CD4-positive, alpha-beta T cell treated with Interleukin-6 for 4 hours (primary cell): ENCODE measurements at regions not wholly inside any gene's neighbourhood (a gene's known extent, or its start where the extent isn't known, plus 50 kb on each side); places are given as distances from the start of the nearest gene placed in this dataset.

Experiments used
- DNase-seq: peaks from one replicate; pipeline ENCODE4 v3.0.0-alpha.2; 2020; ENCODE audit warnings: mixed read lengths

DNA sequence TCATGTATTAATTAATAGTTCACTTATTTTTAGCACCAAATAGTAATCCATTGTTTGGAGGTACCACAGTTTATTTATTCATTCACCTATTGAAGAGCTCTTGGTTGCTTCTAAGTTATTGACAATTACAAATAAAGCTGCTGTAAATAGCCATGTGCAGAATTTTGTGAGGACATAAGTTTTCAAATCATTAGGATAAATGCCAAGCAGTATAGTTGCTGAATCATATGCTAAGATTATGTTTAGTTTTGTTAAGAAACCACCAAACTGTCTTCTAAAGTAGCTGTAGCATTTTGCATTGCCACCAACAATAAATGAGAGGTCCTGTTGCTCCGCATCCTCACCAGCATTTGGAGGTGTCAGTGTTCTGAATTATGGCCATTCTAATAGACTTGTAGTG lies 2126.8 kb downstream of the PCDH9 start:
- no peak for DNase-seq

DNA sequence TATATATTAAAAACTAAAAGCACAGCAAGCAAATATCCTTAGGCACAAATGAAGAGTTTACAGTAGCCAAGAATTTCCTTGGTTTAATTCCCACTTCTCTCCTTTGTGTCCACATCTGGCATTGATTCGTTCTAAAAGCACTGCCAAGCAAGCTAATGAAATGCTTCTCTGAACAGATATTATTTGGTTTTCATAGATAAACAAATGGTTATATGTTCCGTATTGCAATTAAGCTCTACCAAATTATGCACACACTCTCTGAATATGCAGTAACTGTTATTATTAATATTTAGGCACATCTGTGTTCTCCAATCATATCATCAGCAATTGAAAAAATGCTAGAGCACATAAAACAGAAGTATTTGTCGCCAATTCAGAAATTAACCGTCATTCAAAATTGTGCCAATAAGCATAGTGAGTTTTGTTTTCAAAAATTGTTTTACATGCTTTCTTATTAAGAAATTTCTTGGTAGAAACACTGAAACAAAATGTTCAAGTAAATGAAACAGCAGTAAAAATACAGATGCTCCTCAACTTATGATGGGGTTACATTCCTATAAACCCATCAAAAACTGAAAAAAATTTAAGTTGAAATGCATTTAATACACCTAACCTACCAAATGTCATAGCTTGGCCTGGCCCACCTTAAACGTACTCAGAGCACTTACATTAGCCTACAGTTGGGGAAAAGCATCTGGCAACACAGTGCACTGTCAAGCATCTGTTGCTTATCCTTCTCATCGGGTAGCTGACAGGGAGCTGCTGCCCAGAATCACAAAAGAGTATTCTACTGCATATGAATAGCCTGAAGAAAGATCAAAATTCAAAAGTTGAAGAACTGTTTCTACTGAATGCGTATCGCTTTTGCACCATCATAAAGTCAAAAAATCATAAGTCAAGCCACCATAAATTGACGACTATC lies 2134.7 kb downstream of the PCDH9 start:
- no peak for DNase-seq

DNA sequence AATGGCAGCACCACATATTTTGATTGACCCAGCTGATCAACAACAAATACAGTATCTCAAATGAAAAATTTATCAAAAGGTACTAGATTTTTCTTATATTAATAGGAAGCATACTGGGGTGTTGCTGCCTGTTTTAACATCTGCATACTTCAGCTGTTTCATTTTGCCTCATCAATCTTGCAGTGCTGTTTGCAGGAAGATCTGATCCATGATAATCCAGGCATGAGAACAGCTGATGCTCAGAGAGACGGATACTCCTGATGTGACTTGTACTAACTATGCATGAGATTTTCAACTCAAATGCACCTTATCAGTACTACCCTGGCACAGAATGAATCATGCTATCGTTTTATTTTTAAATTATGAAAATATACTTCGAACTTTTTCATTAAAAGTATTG lies 2136.8 kb downstream of the PCDH9 start:
- DNase-seq: no peak

DNA sequence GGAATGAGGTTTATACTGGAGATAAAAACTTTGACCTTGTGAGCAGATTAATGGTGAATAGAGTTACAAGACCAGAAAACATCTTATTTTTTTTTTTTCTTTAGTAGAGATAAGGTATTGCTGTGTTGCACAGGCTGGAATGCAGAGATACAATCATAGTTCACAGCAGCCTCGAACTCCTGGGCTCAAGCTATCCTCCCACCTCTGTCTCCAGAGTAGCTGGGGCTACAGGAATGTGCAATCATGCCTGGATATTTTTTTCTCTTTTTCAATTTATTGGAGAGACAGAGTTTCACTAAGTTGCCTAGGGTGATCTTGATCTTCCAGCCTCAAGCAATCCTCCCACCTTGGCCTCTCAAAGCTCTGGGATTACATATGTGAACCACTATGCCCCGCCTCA lies 2139.1 kb downstream of the PCDH9 start:
- no peak for DNase-seq

DNA sequence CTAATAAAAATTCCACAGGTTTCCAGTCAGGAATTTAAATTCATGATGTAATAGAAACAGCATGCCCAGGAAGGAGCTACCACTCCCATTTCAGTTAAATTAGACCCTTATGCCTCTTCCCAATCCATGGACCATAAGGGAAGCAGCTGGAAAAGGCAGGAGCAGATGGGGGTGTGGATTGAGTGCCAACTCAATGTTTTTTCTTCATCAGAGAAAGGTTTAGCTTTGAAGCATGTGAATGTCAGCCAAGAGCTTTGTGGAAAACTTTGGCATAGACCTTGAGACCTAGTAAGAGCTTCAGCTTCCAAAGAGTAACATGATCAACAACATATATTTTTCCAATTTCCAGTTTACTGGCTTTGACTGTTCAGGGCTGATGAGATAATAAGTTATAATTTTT lies 2139.9 kb downstream of the PCDH9 start:
- no peak for DNase-seq

DNA sequence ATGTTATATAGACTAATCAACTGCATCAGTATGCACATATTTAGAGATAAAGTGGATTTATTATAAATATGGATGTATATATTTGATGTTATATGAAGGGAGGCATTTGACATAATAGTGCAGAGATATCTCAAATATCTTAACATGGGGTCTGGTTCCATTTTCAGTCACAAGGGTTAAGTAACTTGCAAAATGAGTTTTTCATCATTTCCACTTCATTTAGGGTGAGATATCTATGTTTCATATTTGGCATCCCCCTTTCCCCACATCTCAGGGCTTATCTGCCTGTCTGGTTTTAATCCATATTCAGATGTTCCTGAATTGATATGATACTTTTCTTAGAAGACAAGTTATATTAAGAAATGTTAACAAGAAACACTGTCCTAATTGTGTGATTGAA lies 2141.2 kb downstream of the PCDH9 start:
- no peak for DNase-seq

DNA sequence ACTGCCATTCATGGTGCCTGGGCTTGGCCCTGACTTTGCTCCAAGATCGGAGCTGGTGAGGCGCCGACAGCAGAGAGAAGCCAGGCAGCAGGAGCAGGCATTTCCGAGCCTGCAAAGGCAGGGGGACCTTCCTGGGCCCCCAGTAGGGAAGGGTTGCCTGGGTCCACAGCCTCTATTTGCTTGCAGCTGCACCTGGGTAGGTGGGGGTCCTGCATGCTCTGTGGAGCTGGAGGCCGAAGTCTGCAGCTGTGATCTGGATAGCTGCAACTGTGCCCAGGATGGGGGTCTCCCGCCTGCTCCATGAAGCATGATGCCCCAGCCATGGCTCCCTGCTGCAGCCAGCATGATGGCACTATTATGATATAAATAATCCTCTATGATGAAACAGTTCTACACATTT lies 2144.2 kb downstream of the PCDH9 start:
- DNase-seq: no peak

DNA sequence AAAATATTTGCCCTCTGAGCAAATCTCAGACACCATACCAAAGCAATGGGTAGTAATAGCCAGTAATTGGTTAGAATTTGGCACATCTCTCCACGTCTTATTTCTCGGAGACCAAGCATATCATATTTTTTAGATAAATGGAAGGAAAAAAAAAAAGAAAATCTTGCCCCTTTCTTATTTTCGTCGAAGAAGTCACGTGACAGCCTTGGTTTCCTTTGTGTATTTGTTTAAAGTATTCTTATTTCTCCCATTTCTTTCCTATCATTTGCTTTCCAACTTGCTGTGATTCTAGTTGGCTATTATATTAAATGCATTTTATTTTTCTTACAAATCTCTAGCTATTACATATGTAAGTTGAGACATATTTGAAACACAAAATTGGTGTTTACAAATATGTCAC lies 2155.9 kb downstream of the PCDH9 start:
- DNase-seq: no peak

DNA sequence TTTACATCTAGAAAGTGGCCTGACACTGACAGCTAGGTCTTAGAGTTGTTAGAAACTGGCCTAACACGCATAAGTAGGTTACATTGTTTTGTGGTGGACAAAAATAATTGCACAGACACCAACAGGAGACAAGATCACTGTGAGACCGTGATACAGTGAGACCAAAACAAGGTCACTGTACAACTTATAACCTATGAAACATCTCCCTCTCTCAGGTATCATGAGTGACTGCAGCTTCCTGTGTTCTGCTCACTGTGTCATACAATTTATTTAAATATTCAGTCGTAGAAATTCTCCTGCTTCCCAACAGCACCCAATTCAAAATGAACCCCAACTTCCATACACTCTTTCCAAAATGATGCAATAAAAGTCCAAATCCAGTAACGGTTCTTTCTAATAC lies 2165.2 kb downstream of the PCDH9 start:
- DNase-seq: no peak

DNA sequence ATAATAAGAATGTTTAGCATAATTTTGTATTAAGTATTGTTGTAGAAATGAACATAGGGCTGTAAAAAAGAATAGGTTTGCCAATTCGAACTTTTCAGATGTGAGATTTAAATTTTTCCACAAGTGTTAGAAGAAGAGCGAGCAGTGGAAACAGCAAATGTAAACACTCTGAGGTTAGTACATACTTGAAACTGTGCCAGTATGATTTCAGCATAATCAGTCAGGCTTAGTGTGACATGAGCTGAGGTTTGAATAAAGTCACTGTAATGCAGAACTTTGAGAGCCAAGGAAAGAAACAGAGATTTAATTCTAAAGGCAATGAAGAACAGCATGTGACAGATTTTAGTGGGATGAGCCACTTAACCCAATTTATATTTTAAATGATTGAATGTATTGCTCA lies 2166.4 kb downstream of the PCDH9 start:
- no peak for DNase-seq

DNA sequence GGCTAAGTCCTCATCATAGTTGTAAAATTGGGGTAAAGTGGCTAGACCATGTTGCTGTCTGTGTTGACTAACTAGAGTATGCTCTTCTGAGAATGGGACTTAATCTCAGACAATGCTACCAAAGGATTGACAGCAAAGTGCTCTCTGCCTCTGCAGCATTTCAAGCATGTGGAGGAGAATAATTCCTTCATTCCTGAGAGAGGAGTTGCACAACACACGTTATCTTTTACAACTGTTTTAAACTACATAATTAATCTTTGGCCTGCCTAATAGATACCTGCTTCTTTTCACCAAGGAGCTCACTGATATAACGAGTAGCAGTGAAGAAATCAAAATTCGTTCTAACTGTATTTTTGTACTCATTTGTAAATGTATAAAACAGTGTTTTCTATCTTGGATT lies 2172.2 kb downstream of the PCDH9 start:
- DNase-seq: no peak

DNA sequence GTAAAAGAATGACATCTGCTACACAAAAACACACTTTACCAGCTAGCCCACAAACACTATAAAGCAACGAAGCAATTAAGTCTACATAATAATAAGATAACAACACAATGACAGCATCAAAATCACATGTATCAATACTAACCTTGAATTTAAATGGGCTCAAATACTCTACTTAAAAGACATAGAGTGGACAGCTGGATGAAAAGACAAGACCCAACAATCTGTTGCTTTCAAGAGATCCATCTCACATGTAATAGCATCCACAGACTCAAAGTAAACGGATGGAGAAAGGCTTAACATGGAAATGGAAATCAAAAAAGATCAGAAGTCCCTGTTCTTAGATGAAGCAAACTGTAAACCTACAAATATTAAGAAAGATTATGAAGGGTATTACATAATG lies 2175.9 kb downstream of the PCDH9 start:
- no peak for DNase-seq

DNA sequence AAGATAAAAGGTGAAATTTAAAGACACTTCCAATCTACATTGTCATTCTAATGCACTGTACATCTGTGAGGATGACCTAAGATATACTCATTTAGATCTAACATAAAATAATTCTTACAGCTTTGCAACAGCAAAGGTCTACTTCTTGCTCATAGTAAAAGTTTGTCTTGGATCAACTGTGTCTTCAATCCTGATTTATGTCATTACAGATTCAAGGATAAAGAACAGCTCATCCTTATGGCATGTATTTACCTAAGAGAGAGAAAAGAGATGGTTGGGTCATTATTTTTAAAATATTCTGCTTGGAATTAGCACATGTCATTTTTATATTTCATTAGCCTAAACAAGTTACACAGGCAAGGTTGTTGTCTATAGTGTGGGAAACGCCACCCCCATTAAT lies 2193.1 kb downstream of the PCDH9 start:
- no peak for DNase-seq

DNA sequence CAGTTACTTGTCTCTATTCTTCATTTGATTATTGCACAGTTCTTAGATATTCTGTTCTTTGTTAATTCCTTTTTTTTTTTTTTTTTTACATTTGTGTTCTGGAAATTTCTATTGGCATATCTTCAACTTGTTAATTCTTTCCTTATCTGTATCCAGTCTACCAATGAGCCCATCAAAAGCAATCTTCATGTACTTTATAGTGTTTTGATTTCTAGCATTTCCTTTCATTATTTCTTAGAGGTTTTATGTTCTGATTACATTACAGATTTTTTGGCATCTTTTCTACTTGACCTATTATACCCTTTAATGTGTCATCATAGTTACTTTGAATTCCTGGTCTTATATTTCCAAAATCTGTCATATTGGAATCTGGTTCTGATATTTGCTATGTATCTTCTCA lies 2194.8 kb downstream of the PCDH9 start:
- no peak for DNase-seq

DNA sequence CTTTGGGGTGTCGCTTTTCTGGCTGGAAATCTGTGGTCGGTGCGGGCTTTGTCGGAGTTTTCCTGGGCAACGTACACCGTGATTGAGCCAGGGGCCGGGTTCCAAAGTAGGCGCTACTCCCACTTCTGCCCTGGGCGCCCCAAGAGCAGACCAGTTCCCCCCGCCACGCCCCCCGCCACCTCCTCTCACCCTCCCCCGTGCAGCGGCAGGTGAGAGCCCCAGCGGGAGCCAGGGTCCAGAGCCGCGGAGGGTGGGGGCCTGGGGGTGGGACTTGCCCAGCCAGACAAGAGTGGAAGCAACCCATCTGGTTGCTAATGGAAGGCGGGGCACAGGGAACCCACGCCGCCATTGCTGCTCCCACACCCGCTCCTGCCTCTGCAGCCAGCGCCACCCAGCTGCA lies 2195.9 kb downstream of the PCDH9 start:
- DNase-seq: no peak

DNA sequence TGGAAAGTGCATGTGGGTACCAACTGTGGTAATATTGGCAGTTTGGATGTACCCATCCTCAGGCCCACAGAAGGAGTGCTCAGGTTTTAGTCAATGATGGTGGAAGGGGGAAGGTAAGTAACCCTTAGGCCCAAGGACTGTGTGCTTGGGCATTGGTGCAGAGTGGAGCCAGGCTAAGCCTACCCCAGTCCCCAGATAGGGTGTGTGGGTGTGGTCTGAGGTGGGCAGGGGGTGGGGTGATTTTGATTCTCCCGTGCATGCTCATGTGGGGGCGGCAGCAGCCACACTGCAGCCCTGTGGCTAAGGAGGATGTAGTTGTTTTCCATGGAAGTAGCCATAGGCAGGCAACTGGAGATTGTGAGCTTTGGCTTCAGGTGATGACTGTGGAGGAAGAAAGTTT lies 2197.3 kb downstream of the PCDH9 start:
- no peak for DNase-seq

DNA sequence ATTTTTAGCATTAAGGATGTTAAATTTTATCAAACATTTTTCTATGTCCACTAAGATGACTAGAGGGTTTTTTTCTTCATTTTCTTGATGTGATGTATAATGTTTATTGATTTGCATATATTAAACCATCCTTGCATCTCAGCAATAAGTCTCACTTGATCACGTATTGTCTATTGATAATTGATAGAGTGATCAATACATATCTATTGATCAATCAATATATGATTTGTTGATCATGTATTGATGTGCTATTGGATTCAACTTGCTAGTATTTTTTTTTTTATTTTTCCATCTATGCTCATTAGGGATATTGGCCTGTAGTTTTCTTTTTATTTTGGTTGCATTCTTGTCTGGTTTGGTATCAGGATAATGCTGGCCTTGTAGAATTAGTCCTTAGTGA lies 2202.0 kb downstream of the PCDH9 start:
- no peak for DNase-seq

DNA sequence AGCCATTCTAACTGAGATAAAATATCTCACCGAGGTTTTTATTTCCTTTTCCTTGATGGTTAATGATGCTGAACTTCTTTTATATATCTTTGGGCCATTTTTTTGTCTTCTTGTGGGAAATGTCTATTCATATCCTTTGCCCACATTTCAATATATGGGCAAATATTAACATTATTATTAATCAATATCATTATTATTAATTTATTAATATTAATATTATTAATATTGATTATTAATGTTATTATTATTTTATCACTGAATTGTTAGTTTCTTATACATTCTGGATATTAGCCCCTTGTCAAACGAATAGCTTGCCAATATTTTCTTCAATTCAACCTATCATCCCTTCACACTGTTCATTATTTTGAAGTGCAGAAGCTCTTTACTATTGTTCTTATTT lies 2203.6 kb downstream of the PCDH9 start:
- no peak for DNase-seq

DNA sequence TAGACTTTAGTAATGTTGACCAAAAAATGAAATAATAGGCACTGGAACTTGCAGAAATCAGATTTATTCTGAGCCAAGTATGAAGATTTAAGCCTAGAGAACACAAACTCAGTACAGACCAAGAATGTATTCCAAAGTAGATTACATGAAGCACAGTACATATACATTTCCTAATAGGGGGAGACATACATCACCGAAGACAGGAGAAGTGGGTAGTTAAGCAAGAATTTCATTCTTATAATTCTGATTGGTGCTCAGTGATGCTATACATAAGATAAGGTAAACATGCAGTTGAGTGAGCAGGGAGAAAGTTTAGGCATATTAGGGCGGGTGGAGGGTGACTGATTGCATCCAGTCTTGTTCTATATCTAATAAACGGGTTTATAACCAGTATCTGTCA lies 2218.8 kb downstream of the PCDH9 start:
- no peak for DNase-seq

DNA sequence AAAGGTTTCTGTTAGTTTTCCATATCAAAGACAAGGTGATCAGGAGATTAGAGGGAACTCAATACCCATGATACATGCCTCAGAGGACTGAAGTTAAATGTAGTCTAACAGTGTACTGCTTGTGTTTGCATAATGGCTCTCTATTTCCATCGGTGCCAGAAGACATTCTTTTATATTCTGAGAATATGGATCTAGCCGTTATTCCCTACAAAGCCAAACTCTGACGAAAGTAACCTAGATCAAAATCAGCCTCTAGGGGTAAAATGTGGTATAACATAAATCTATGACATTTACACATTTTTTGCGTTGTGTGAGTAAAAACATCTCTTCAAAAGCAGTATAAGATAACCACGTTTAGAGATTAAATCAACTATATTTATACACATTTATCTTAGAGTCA lies 2232.7 kb downstream of the PCDH9 start:
- DNase-seq: no peak

DNA sequence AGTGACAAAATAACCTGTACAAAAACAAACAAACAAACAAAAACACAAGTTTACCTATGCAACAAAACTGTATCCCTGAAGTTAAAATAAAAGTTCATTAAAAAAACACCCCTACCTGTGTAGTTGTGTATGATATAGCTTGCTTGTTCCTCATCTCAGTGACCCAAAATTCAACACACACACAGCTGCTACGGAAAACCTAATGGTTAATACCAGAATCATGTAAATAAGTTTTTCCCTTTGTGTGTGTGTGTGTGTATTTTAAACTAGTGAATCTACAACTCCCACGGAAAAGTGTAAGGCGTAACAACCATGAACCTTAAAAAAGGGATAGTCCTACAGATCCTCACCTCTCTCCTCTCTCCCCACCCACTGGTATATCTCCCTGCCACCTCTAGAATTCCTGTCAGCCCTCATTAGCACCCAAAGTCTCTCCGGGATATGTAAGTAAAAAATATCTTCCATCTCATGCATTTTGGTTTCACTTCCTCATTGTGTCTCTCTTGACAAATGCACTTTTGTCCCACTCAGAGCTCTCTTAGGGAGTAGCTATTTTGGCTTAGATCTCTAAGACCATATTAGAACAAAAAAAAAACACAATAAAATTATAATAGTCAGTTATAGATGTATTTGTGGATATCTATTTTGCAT lies 2236.5 kb downstream of the PCDH9 start:
- DNase-seq: no peak

DNA sequence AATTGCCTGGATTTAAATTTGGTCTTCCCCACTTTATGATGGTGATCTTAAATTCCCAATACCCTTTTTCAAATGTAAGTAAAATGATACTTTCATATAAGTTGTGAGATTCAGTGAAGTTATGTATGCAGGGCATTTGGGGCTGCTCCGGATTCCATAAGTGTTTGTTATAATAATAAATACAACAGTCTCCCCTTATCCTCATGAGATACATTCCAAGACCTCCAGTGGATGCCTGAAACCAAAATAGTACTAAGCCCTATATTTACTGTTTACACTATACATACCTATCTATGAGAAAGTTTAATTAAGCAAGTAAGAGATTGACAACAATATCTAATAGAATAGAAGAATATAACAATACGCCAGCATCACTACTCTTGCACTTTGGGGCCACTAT lies 2237.8 kb downstream of the PCDH9 start:
- DNase-seq: no peak

DNA sequence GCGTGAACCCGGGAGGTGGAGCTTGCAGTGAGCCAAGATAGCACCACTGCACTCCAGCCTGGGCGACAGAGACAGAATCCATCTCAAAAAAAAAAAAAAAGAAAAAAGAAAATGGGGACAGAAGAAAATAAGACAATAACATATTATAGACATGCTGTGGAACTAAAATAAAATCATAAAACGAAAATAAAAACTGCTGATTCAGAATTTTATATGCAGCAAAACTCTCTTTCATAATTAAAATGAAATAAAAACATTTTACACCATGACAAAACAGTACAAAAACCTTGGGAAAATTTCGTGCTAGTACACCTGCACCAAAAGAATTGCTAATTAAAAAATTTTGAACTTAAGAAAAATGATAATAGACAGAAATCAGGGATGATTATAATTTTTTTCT lies 2245.1 kb downstream of the PCDH9 start:
- DNase-seq: no peak

DNA sequence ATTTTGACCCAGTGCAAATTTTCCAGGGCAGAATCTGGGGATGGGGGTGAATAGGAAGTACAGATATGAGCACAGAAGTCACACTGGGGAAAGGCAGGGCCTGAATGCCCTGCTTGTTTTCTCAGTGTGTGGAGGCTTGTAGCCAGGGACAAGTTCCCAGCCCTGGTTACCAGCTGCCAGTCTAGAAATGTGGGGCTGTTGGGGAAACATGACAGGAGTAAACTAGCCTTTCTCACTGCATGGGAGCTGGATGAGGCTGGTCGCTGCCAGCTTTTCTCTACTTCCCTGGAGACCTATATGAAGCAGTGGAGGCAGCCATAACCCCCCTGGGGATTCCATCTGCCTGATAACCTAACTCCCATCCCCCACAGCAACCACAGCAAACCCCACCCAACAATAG lies 2267.7 kb downstream of the PCDH9 start:
- no peak for DNase-seq

DNA sequence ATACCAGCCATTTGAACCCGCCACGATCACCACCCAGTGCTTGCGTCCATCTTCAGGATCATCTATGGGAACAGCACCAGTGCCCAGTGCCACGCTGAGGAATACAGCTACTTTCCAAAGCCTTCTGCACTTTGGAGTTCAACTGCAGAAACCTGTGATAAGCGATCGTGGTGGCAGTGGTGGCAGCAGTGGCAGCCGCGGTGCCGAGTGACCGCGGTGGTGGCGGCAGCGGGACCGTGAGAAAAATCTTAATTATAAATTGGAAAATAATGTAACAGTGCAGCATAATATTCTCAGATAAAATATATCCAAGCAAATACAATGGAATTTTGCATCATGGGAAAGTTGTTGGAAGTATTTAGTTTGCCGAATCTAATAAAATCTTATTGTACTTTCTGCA lies 2270.9 kb downstream of the PCDH9 start:
- DNase-seq: no peak
